Caco-2 (cell line): ENCODE measurements at regions not wholly inside any gene's neighbourhood (a gene's known extent, or its start where the extent isn't known, plus 50 kb on each side); places are given as distances from the start of the nearest gene placed in this dataset.
A peak's percentile ranks its signal among the peaks of the same experiment; 100 is the strongest.

Experiments used
- BruUV-seq: library from RNA; stranded (reverse); fragments of 400-500 nt; replicated peaks from 2 replicates; lab custom pipeline; 2021; lab: Mats Ljungman, UMichigan
- CTCF ChIA-PET: fragments of 300-600 bp; sonication (Branson Sonifier 250); formaldehyde crosslinking; loops from one replicate; lab custom pipeline; 2022; ENCODE audit warnings: antibody characterized with exemption; lab: Charles Lee
- POLR2A ChIA-PET: fragments of 300-600 bp; sonication (Branson Sonifier 250); formaldehyde crosslinking; loops from one replicate; lab custom pipeline; 2022; ENCODE audit warnings: antibody characterized with exemption; lab: Charles Lee
- DNase-seq, 2 experiments: peaks; one replicate each; pipeline versions ENCODE4 v3.0.0 to v3.0.0-alpha.2; 2020 to 2022
- H3K27me3 ChIP-seq: replicated peaks from 2 replicates; pipeline ENCODE4 v1.6.0; 2011; ENCODE audit warnings: low read length; ENCODE audit not compliant: control insufficient read depth, insufficient read depth
- H3K36me3 ChIP-seq: 2 replicates; pipeline ENCODE4 v1.5.1; 2011; ENCODE audit warnings: low read length; ENCODE audit not compliant: control insufficient read depth, insufficient read depth
- H3K4me1 ChIP-seq: fragments of 250-450 bp; sonication (Bioruptor Pico); 2 replicates; pipeline ENCODE4 v1.5.1; 2020; ENCODE audit warnings: mild to moderate bottlenecking
- H3K4me3 ChIP-seq: 2 replicates; pipeline ENCODE4 v1.5.1; 2011; ENCODE audit warnings: low read depth, mild to moderate bottlenecking, control low read depth, low read length
- H3K9me3 ChIP-seq: fragments of 250-450 bp; sonication (Bioruptor Pico); 2 replicates; pipeline ENCODE4 v1.5.1; 2020; ENCODE audit warnings: mild to moderate bottlenecking, moderate library complexity
- H3K27ac Mint-ChIP-seq: one replicate; pipeline ENCODE4 v1.8.0; 2022; ENCODE audit warnings: mixed read lengths; ENCODE audit not compliant: unreplicated experiment
- H3K27me3 Mint-ChIP-seq: one replicate; pipeline ENCODE4 v1.8.0; 2022; ENCODE audit warnings: mixed read lengths; ENCODE audit not compliant: insufficient read depth, unreplicated experiment
- H3K36me3 Mint-ChIP-seq: one replicate; pipeline ENCODE4 v1.8.0; 2022; ENCODE audit warnings: mild to moderate bottlenecking, mixed read lengths; ENCODE audit not compliant: insufficient read depth, unreplicated experiment
- H3K4me1 Mint-ChIP-seq: one replicate; pipeline ENCODE4 v1.8.0; 2022; ENCODE audit warnings: low read depth, mixed read lengths; ENCODE audit not compliant: unreplicated experiment
- H3K4me3 Mint-ChIP-seq: one replicate; pipeline ENCODE4 v1.8.0; 2022; ENCODE audit warnings: mild to moderate bottlenecking, moderate library complexity, mixed read lengths; ENCODE audit not compliant: unreplicated experiment
- H3K9me3 Mint-ChIP-seq: one replicate; pipeline ENCODE4 v1.8.0; 2022; ENCODE audit warnings: mixed read lengths; ENCODE audit not compliant: unreplicated experiment
- CTCF ChIP-seq, 2 experiments: fragments of 200-600 bp in 1 of 2; IDR thresholded peaks; 1 replicate in 1 of 2; 2 replicates in 1 of 2; pipeline versions ENCODE4 v1.5.1 to v1.8.0; 2011 to 2022; ENCODE audit warnings: antibody characterized with exemption in 1 of 2, control low read depth in 1 of 2, inconsistent platforms in 1 of 2, low read depth in 1 of 2, low read length in 1 of 2, mild to moderate bottlenecking in 1 of 2, moderate library complexity in 1 of 2; ENCODE audit not compliant: insufficient read depth in 1 of 2, severe bottlenecking in 1 of 2, unreplicated experiment in 1 of 2
- intact Hi-C: fragments of 100-400 bp; cut with micrococcal nuclease; formaldehyde crosslinking; loops from one replicate; pipeline ENCODE4 v1.10.0; 2022; ENCODE audit not compliant: unreplicated experiment

GRCh38 chr19:29326849-29327840 is 114.2 kb upstream of the UQCRFS1 start:
- POLR2A ChIA-PET = no interaction called here
- Mint-ChIP-seq H3K4me1 (no peaks in the 10 kb centered on the region), H3K4me3 (no peak overlapping the region), H3K27ac (no peak overlapping the region), H3K27me3 (peaks cover 8% of the 10 kb centered on the region), H3K36me3 (no peaks in the 10 kb centered on the region), H3K9me3 (peaks cover 15% of the 10 kb centered on the region)
- Histone ChIP-seq H3K9me3 (no peaks in the 10 kb centered on the region), H3K4me1 (no peaks in the 10 kb centered on the region), H3K36me3 (no peaks in the 10 kb centered on the region), H3K4me3 (no peak overlapping the region), H3K27me3 (no peaks in the 10 kb centered on the region)
- TF ChIP-seq CTCF (IDR thresholded peaks at IDR 0.05; ENCODE audit: insufficient read depth in 1 of 2, low read depth in 1 of 2, low read length in 1 of 2, severe bottlenecking in 1 of 2, unreplicated experiment in 1 of 2) = no peak
- BruUV-seq = no TSS peak
- intact Hi-C loops = no loop called here
- DNase-seq = no peak
- CTCF ChIA-PET = no interaction called here

GRCh38 chr19:29328586-29328985 is 115.6 kb upstream of the UQCRFS1 start:
- intact Hi-C loops = no loop called here
- Histone ChIP-seq H3K36me3 (no peaks in the 10 kb centered on the region), H3K9me3 (no peaks in the 10 kb centered on the region), H3K4me1 (no peaks in the 10 kb centered on the region), H3K27me3 (no peaks in the 10 kb centered on the region), H3K4me3 (no peak overlapping the region)
- Mint-ChIP-seq H3K9me3 (peaks cover 15% of the 10 kb centered on the region), H3K27me3 (peaks cover 8% of the 10 kb centered on the region), H3K36me3 (no peaks in the 10 kb centered on the region), H3K27ac (no peak overlapping the region), H3K4me1 (no peaks in the 10 kb centered on the region), H3K4me3 (no peak overlapping the region)
- CTCF ChIA-PET = no interaction called here
- POLR2A ChIA-PET = no interaction called here
- no peak for DNase-seq
- no peak for TF ChIP-seq CTCF (IDR thresholded peaks at IDR 0.05; ENCODE audit: insufficient read depth in 1 of 2, low read depth in 1 of 2, low read length in 1 of 2, severe bottlenecking in 1 of 2, unreplicated experiment in 1 of 2)
- BruUV-seq = no TSS peak

- BruUV-seq = no TSS peak
- peaks cover 15% of the 10 kb centered on the region for H3K9me3 Mint-ChIP-seq
- H3K9me3 ChIP-seq = no peaks in the 10 kb centered on the region
- CTCF ChIA-PET = no interaction called here
- H3K27ac Mint-ChIP-seq = no peak overlapping the region
- no peaks in the 10 kb centered on the region for H3K27me3 ChIP-seq
- no peak overlapping the region for H3K4me3 Mint-ChIP-seq
- peak; percentile 45 to 53 for DNase-seq
- no peaks in the 10 kb centered on the region for H3K36me3 ChIP-seq
- intact Hi-C loops = no loop called here
- H3K27me3 Mint-ChIP-seq = peaks cover 3% of the 10 kb centered on the region
- no peaks in the 10 kb centered on the region for H3K4me1 ChIP-seq
- H3K4me1 Mint-ChIP-seq = no peaks in the 10 kb centered on the region
- TF ChIP-seq CTCF (IDR thresholded peaks at IDR 0.05; ENCODE audit: insufficient read depth in 1 of 2, low read depth in 1 of 2, low read length in 1 of 2, severe bottlenecking in 1 of 2, unreplicated experiment in 1 of 2) = no peak
- POLR2A ChIA-PET = no interaction called here
- no peak overlapping the region for H3K4me3 ChIP-seq
- H3K36me3 Mint-ChIP-seq = no peaks in the 10 kb centered on the region
These were observed 116.6 kb upstream of the UQCRFS1 start for GRCh38 chr19:29329460-29330134.
